ENCODE measurements at regions not wholly inside any gene's neighbourhood (a gene's known extent, or its start where the extent isn't known, plus 50 kb on each side); places are given as distances from the start of the nearest gene placed in this dataset.

GRCh38 chr5:53323511-53323910 is 156.9 kb upstream of the FST start:
- Histone ChIP-seq H3K4me3 (no peak overlapping the region), H3K36me3 (no peaks in the 10 kb centered on the region), H3K27ac (no peak overlapping the region), H3K4me1 (no peaks in the 10 kb centered on the region), H3K27me3 (no peaks in the 10 kb centered on the region), H3K9me3 (no peaks in the 10 kb centered on the region)
- intact Hi-C loops (cut with DNase I; ENCODE audit: low total_unique reads) = no loop called here
- no peak for DNase-seq
- TF ChIP-seq CTCF (IDR thresholded peaks at IDR 0.05) (no peak), EP300 (IDR thresholded peaks at IDR 0.05; ENCODE audit: low read depth) (no peak), POLR2A (IDR thresholded peaks at IDR 0.05) (no peak), POLR2AphosphoS5 (IDR thresholded peaks at IDR 0.05) (no peak)
- in situ Hi-C loops (cut with MboI; ENCODE audit: low pct_ligation_motif_present in 1 of 4, low pct_unique_long_range_greater_than_20kb in 1 of 4, low sequenced_read_pairs in 3 of 4) = no loop called here
- WGBS, 2 donors (ENCODE audit: low coverage in 1 of 2) = 87 to 91% methylated on average over 2 of the region's 2 CpGs

- no peaks in the 10 kb centered on the region for H3K4me1 ChIP-seq
- intact Hi-C loops (cut with DNase I; ENCODE audit: low total_unique reads) (no loop called here), in situ Hi-C loops (cut with MboI; ENCODE audit: low pct_ligation_motif_present in 1 of 4, low pct_unique_long_range_greater_than_20kb in 1 of 4, low sequenced_read_pairs in 3 of 4) (no loop called here)
- no peaks in the 10 kb centered on the region for H3K27me3 ChIP-seq
- H3K27ac ChIP-seq = no peak overlapping the region
- no peak for DNase-seq
- TF ChIP-seq POLR2A (IDR thresholded peaks at IDR 0.05) = no peak
- TF ChIP-seq CTCF (IDR thresholded peaks at IDR 0.05) = no peak
- TF ChIP-seq POLR2AphosphoS5 (IDR thresholded peaks at IDR 0.05) = no peak
- no peak for TF ChIP-seq EP300 (IDR thresholded peaks at IDR 0.05; ENCODE audit: low read depth)
- 82% methylated on average over 1 of the region's 1 CpG; no CpG with 5 or more reads in 1 of the 2 donors for WGBS, 2 donors (ENCODE audit: low coverage in 1 of 2)
- no peaks in the 10 kb centered on the region for H3K36me3 ChIP-seq
- H3K9me3 ChIP-seq = no peaks in the 10 kb centered on the region
- H3K4me3 ChIP-seq = no peak overlapping the region
Measured at GRCh38 chr5:53323943-53324642, 156.3 kb upstream of the FST start.

GRCh38 chr5:53326424-53327153 is 153.8 kb upstream of the FST start:
- Histone ChIP-seq H3K4me3 (no peak overlapping the region), H3K27ac (no peak overlapping the region), H3K27me3 (no peaks in the 10 kb centered on the region), H3K9me3 (no peaks in the 10 kb centered on the region), H3K4me1 (no peaks in the 10 kb centered on the region), H3K36me3 (no peaks in the 10 kb centered on the region)
- intact Hi-C loops (cut with DNase I; ENCODE audit: low total_unique reads) (no loop called here), in situ Hi-C loops (cut with MboI; ENCODE audit: low pct_ligation_motif_present in 1 of 4, low pct_unique_long_range_greater_than_20kb in 1 of 4, low sequenced_read_pairs in 3 of 4) (no loop called here)
- TF ChIP-seq EP300 (IDR thresholded peaks at IDR 0.05; ENCODE audit: low read depth) = no peak
- TF ChIP-seq POLR2AphosphoS5 (IDR thresholded peaks at IDR 0.05) = no peak
- TF ChIP-seq POLR2A (IDR thresholded peaks at IDR 0.05) = no peak
- no peak for TF ChIP-seq CTCF (IDR thresholded peaks at IDR 0.05)
- WGBS, 2 donors (ENCODE audit: low coverage in 1 of 2) = 76 to 83% methylated on average over 5 to 7 of the region's 7 CpGs
- DNase-seq = no peak

GRCh38 chr5:53327811-53328334 is 152.6 kb upstream of the FST start:
- no peak for DNase-seq
- no peak overlapping the region for H3K4me3 ChIP-seq
- TF ChIP-seq EP300 (IDR thresholded peaks at IDR 0.05; ENCODE audit: low read depth) (no peak), POLR2A (IDR thresholded peaks at IDR 0.05) (no peak), POLR2AphosphoS5 (IDR thresholded peaks at IDR 0.05) (no peak), CTCF (IDR thresholded peaks at IDR 0.05) (no peak)

More at GRCh38 chr5:53327811-53328334, 152.6 kb upstream of the FST start:
- no peaks in the 10 kb centered on the region for H3K27me3 ChIP-seq
- in situ Hi-C loops (cut with MboI; ENCODE audit: low pct_ligation_motif_present in 1 of 4, low pct_unique_long_range_greater_than_20kb in 1 of 4, low sequenced_read_pairs in 3 of 4) = no loop called here
- intact Hi-C loops (cut with DNase I; ENCODE audit: low total_unique reads) = no loop called here
- H3K36me3 ChIP-seq = no peaks in the 10 kb centered on the region
- 77 to 85% methylated on average over 2 of the region's 2 CpGs for WGBS, 2 donors (ENCODE audit: low coverage in 1 of 2)
- no peaks in the 10 kb centered on the region for H3K9me3 ChIP-seq
- no peak overlapping the region for H3K27ac ChIP-seq
- H3K4me1 ChIP-seq = no peaks in the 10 kb centered on the region
